C4-2B (cell line): ENCODE measurements at regions not wholly inside any gene's neighbourhood (a gene's known extent, or its start where the extent isn't known, plus 50 kb on each side); places are given as distances from the start of the nearest gene placed in this dataset.

ENCODE experiments used
- ZFX ChIP-seq: fragments of 450-650 bp; IDR thresholded peaks from 2 replicates; pipeline ENCODE4 v1.6.1; 2017
- TF ChIP-seq, protein P1 (sequence below): fragments of 450-650 bp; conservative IDR thresholded peaks from 2 replicates; pipeline ENCODE4 v1.5.1; 2017; ENCODE audit warnings: mild to moderate bottlenecking

DNA sequence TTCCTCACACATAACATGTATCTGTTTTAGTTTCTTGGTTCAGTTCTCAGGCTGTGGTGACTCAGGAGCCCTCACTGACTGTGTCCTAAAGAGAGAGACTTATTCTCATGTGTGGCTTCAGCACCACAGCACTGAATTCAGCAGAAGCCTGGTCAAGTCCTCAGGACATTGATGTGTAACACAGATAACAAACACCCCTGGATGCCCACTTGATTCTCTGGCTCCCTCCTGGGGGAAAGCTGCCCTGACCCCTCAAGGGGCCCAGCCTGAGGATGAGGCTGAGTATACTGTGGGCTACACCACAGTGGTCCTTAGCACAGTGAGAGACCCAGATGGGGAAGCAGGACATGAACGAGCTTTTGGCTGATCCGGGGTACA is 87.2 kb upstream of the VPREB1 start:
- TF ChIP-seq, protein P1, sequence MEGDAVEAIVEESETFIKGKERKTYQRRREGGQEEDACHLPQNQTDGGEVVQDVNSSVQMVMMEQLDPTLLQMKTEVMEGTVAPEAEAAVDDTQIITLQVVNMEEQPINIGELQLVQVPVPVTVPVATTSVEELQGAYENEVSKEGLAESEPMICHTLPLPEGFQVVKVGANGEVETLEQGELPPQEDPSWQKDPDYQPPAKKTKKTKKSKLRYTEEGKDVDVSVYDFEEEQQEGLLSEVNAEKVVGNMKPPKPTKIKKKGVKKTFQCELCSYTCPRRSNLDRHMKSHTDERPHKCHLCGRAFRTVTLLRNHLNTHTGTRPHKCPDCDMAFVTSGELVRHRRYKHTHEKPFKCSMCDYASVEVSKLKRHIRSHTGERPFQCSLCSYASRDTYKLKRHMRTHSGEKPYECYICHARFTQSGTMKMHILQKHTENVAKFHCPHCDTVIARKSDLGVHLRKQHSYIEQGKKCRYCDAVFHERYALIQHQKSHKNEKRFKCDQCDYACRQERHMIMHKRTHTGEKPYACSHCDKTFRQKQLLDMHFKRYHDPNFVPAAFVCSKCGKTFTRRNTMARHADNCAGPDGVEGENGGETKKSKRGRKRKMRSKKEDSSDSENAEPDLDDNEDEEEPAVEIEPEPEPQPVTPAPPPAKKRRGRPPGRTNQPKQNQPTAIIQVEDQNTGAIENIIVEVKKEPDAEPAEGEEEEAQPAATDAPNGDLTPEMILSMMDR, result no peak
- no peak for TF ChIP-seq ZFX
